Right ventricle myocardium superior (tissue), 1 donor: ENCODE measurements at regions not wholly inside any gene's neighbourhood (a gene's known extent, or its start where the extent isn't known, plus 50 kb on each side); places are given as distances from the start of the nearest gene placed in this dataset.
"Not testable (repeated sequence)": the region's sequence is repeated elsewhere in the genome, so short reads cannot be mapped to it uniquely, and the experiment has no call there.

Experiments
- ATAC-seq: fragments of 200-7000 bp; cut with Tn5 transposase; one replicate; pipeline ENCODE4 v1.9.1; 2020; ENCODE audit warnings: mild to moderate bottlenecking; ENCODE audit not compliant: poor library complexity
- DNase-seq: peaks from one replicate; pipeline ENCODE4 v3.0.0-alpha.2; 2020
- intact Hi-C: fragments of 100-400 bp; cut with DNase I; formaldehyde crosslinking; loops from one replicate; pipeline ENCODE4 v1.11.2; 2022
- donor health status: DM: no; HTN: yes; CAD: no; lungs with severe emphysema.

- intact Hi-C loops = no loop called here
- no peak for DNase-seq
- no peak for ATAC-seq
Measured at GRCh38 chr21:14903172-14903865, 161.5 kb downstream of the NRIP1 start.

GRCh38 chr21:14901482-14901958 lies 163.3 kb downstream of the NRIP1 start:
- no peak for DNase-seq
- intact Hi-C loops = no loop called here
- ATAC-seq = no peak

GRCh38 chr21:14900611-14901010 lies 164.2 kb downstream of the NRIP1 start:
- DNase-seq (no peak), ATAC-seq (no peak)
- intact Hi-C loops = no loop called here

DNA sequence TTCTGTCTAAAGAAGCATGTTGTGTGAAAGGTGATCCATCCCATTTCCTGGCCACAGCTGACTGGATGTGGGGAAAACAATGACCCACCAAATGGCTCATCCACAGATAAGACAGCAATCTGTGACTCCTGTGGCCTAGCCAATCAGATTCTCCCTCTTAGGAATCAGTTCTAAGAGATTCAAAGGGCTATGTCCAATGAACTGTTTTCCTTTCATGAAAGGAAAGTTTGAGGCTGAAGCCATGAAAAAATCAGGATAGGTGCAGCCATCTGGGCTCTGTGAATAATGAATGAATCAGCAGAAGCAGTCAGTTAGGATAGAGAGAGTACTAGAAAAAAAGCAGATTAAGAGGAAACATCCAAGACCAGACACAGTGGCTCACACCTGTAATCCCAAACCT lies 164.7 kb downstream of the NRIP1 start:
- ATAC-seq (no peak), DNase-seq (no peak)
- intact Hi-C loops = no loop called here

DNA sequence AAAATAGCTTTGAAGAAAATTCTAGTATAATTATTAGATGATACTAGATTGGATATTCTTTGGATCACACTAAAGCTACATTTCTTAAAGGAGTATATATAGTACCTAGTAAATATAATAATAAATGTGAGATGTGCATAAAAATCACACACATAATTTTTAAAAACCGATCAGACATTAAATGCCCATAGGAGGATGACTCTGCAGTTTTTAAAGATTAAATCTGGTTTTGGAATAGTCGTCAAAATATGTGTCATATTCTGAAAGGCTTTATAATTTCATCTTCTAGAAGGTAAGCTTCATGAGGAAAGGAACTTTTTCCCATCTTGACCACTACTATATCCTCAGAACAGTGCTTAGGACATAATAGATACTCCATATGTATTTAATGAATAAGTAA lies 169.0 kb downstream of the NRIP1 start:
- ATAC-seq (no peak), DNase-seq (no peak)
- intact Hi-C loops = no loop called here

DNA sequence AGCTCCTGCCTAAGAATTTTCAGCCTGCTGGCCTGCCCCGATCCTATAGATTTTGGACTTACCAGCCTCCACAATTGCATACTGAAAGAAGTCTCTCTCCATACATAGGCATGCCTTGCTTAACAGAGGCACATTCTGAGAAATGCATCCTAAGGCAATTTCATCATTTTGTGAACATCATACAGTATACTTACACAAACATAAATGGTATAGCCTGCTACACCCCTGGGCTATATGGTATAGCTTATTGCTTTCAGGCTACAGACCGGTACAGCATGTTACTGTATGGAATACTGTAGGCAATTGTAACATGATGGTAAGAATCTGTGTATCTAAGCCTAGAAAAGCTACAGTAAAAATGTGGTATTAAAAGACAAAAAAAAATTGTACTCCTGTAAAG lies 174.7 kb downstream of the NRIP1 start:
- intact Hi-C loops = no loop called here

GRCh38 chr21:14889080-14889810 lies 175.6 kb downstream of the NRIP1 start:
- no peak for ATAC-seq
- intact Hi-C loops = no loop called here

More for the DNA sequence above, 174.7 kb downstream of the NRIP1 start:
- DNase-seq = no peak
- ATAC-seq = no peak

DNA sequence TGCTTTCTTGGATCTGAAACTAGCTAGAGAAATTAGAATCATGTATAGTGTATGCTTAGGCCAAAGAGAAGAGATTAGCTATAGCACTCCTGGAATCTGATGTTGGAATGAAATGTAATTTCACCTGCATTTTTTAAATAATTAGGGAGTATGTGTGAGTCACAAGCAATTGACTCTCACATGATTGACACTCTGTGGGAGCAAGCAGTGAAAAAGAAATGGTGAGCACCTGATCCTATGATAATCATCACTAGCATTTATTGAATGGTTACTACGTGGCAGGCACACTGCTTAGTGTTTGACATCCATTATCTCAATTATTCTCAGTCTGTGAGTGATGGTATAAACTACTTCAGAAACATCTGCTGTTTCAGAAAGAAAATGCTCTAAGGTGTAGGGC lies 176.6 kb downstream of the NRIP1 start:
- ATAC-seq (no peak), DNase-seq (no peak)
- intact Hi-C loops = no loop called here

More at GRCh38 chr21:14889080-14889810, 175.6 kb downstream of the NRIP1 start:
- no peak for DNase-seq

- DNase-seq (no peak), ATAC-seq (no peak)
- intact Hi-C loops = no loop called here
Measured at GRCh38 chr21:14886001-14886400, 178.8 kb downstream of the NRIP1 start.

DNA sequence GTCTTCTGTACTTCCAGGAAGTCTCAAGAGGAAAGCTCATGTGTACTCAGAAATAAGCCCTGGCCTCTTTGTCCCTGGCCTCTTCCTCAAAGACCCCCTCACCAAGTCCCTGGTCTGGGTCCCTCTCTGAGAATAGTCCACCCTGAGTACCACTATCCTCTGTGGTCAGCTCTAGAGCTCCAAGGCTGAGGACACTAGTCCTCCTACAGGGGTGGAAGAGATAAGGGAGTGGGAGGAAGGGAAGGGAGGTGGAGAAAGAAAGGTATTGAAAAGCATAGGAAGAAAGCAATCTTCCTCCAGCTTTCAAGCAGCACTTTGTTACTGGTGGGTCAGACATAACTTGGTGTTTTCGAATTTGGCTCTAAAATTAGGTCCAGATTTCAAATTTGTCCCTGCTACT lies 181.4 kb downstream of the NRIP1 start:
- intact Hi-C loops = no loop called here
- ATAC-seq (no peak), DNase-seq (no peak)

- DNase-seq, intact Hi-C loops, ATAC-seq: not testable (repeated sequence)
Measured at GRCh38 chr21:14882545-14882944, 182.3 kb downstream of the NRIP1 start.

GRCh38 chr21:14881863-14882499 lies 182.8 kb downstream of the NRIP1 start:
- intact Hi-C loops = no loop called here
- DNase-seq = no peak
- no peak for ATAC-seq

- intact Hi-C loops = no loop called here
- ATAC-seq = no peak
Measured at GRCh38 chr21:14880922-14881321, 183.9 kb downstream of the NRIP1 start.

DNA sequence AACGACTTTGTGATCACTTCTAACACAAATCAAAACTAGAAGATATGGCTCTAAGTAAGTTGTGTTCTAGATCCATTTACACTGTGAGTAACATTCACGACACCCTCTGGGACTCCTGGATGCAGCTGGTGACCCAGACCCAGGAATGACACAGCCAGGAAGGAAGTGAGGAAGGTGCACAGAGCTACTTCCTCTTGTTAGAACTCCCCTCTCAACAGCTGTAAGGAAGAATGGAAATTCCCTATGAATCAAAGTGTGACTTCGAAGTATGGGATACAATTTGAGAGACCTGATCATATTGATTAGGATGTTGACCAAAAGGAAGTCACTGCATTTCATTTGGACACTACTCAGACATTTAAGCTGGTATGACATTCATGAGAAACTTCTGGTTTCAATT lies 185.3 kb downstream of the NRIP1 start:
- ATAC-seq (no peak), DNase-seq (no peak)
- intact Hi-C loops = no loop called here

More at GRCh38 chr21:14880922-14881321, 183.9 kb downstream of the NRIP1 start:
- no peak for DNase-seq

DNA sequence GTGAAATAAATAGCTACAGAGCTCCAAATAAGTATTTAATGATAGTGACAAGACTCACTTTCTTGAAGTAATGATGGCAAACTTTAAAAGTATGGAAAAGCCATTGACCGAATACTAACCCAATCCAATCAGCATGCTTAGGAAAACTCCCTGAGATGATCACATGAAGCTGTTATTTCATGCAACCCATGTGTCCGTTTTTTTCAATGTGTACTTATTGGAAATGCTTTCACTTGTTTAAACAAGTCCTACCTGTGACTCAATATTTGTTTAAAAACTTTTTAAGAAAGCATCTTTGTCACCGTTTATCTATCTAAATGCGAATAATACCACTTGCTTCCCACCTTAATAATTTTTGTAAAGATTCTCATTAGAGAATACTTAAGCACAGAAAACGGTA lies 185.8 kb downstream of the NRIP1 start:
- ATAC-seq = no peak
- intact Hi-C loops = no loop called here

DNA sequence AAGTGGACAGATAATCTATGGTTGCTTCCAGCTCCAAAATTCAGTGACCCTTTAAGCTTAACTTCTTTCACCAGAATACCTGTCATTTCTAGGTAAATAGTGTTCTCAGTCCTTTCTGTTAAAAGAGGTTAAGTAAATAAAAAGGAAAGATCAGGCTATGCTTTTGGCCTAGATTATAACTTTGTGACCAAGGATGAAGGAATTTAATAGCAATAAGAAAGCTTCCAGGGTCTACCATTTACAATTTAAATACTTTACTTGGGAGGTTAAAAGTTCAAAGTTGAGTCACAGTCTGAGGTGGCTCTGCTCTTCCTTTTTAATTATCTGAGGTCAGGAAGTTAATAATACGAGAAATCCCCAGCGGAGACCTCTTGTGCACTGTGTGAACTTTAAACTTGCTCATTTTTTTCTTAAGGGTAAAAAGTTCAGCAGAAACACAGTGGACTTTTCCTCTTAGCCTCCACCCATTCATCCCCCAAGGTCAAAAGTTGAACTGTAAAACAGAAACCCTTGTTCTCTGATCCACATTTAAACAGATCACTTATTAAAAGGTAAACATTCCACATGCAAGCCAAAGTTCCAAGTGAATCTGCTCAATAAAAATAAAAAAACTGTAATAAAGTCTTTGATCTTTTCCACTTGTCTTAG lies 187.1 kb downstream of the NRIP1 start:
- intact Hi-C loops = no loop called here
- no peak for DNase-seq
- ATAC-seq = peak; percentile 22

More for the DNA sequence above, 185.8 kb downstream of the NRIP1 start:
- no peak for DNase-seq

- intact Hi-C loops = no loop called here
- DNase-seq = no peak
- peak; percentile 20 for ATAC-seq
Measured at GRCh38 chr21:14876524-14876840, 188.3 kb downstream of the NRIP1 start.

DNA sequence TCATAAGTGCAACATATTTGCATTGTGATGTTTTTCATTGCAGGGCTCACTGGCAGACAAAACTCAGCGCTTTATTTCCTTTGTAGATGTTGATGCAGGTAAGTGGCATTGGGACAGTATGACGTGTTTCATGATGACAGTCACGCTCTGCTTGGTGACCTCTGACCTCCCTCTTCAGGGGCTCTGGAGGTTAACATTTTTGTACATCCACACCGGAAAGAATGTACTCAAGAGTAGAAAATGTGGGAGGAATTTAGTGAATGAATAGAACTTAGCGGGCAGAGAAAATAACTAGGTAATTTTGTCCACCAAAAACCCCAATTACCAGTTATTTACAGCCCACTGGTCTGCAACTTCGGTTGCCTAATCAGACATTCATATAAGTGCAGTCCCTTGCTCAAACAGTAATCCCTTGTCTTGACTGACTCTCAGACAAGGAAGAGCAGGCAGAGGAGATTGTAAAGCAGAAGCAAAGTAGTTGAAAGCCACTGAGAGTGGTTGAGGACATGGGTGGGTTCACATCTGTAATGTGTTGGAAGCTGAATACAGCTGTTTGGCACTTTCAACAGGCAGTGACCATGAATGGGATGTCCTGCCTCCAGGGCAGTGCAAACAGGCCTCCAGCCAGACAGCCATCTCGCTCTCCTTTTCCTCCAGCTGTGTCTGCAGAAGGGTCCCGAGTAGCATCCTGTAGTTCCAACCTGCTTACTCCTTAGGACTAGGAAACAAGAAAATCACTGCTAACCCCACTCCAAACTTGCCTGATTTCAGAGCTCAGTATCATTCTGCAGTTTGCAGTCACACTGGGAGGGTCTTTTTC lies 188.9 kb downstream of the NRIP1 start:
- intact Hi-C loops = no loop called here
- ATAC-seq = peak; percentile 74

DNA sequence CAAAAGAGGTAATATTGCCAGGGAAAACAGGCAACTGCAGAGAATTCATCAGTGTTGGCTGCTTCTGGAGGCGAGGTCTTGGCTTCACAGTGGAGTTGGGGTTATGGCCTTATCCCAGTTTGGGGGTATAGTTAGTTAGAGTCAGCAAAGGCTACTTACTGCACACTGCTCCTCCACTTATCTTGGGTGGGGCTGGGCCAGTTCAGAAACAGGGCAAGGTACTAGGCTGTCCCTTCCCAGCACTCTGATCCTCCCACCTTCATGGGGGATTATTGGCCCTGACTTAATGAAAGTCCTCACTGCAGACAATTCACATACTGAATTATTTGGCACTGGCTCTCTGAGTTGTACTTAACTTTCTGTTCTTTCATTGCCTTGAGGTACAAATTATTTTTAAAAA lies 189.6 kb downstream of the NRIP1 start:
- ATAC-seq (no peak), DNase-seq (no peak)
- intact Hi-C loops = no loop called here

More for the DNA sequence above, 188.9 kb downstream of the NRIP1 start:
- no peak for DNase-seq
